ENCODE measurements at regions not wholly inside any gene's neighbourhood (a gene's known extent, or its start where the extent isn't known, plus 50 kb on each side); places are given as distances from the start of the nearest gene placed in this dataset.

- H3K4me2 ChIP-seq = no peak overlapping the region
- ChIA-PET CTCF (no interaction called here), POLR2A (ENCODE audit: unreplicated experiment) (no interaction called here)
- no peak for DNase-seq
- H3K4me3 ChIP-seq = no peak overlapping the region
- no peaks in the 10 kb centered on the region for H3K9me2 ChIP-seq (ENCODE audit: insufficient read depth)
- H3K36me3 ChIP-seq (ENCODE audit: low read depth) = no peaks in the 10 kb centered on the region
- H3F3A ChIP-seq (ENCODE audit: insufficient read depth, low read depth) = no peaks in the 10 kb centered on the region
- TF ChIP-seq, protein P1, sequence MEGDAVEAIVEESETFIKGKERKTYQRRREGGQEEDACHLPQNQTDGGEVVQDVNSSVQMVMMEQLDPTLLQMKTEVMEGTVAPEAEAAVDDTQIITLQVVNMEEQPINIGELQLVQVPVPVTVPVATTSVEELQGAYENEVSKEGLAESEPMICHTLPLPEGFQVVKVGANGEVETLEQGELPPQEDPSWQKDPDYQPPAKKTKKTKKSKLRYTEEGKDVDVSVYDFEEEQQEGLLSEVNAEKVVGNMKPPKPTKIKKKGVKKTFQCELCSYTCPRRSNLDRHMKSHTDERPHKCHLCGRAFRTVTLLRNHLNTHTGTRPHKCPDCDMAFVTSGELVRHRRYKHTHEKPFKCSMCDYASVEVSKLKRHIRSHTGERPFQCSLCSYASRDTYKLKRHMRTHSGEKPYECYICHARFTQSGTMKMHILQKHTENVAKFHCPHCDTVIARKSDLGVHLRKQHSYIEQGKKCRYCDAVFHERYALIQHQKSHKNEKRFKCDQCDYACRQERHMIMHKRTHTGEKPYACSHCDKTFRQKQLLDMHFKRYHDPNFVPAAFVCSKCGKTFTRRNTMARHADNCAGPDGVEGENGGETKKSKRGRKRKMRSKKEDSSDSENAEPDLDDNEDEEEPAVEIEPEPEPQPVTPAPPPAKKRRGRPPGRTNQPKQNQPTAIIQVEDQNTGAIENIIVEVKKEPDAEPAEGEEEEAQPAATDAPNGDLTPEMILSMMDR (conservative IDR thresholded peaks at IDR 0.05) = no peak
- TF ChIP-seq EZH2 (IDR thresholded peaks at IDR 0.05; ENCODE audit: low read depth) = no peak
- H4K20me1 ChIP-seq (ENCODE audit: insufficient read depth) = no peaks in the 10 kb centered on the region
- no peaks in the 10 kb centered on the region for H3K4me1 ChIP-seq (replicated peaks; ENCODE audit: insufficient read depth)
- H3K79me2 ChIP-seq (ENCODE audit: low read depth) = no peaks in the 10 kb centered on the region
- intact Hi-C loops (cut with micrococcal nuclease; ENCODE audit: unreplicated experiment) = no loop called here
- no TSS peak for BruUV-seq (replicated peaks)
- no peak overlapping the region for H3K27ac ChIP-seq
- H3K9me3 ChIP-seq (ENCODE audit: insufficient read depth, low read depth) = no peaks in the 10 kb centered on the region
- H3K27me3 ChIP-seq (ENCODE audit: insufficient read depth, low read depth) = peaks cover 83% of the 10 kb centered on the region
- H2AFZ ChIP-seq = no peak overlapping the region
These were observed 163.1 kb downstream of the TTLL2 start for GRCh38 chr6:167487749-167488664.

DNA sequence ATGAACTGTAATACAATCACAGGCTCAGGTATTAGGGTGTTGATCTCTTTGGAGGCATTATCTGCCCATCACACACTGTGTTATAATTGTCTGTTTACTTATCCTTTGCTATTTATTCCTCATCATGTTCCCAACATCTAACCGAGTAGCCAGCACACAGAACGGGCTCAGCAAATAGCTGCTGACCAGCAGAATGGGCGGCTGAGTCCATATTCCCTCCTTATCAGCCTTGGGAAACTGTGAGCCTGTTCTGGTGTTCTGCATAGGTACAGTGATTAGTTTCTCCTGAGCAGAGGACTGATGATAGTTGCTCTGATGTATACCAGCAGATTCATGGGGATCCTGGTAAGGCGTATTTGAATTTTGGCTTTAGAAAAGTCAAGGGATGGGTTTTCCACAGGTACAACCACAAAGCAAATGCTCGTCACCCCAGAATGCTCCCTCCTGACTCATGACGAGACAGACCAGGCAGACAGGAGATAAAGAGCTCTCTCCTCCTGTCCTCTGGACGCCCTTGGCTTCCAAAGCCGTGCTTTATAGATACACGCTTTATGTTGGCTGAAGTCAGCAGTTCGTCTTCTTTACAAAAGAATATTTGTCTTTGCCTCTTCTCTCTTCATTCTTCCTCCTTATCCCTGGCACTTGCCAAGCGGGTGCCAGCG, 166.7 kb downstream of the TTLL2 start:
- intact Hi-C loops (cut with micrococcal nuclease; ENCODE audit: unreplicated experiment) = no loop called here
- no peak overlapping the region for H2AFZ ChIP-seq
- H3K4me2 ChIP-seq = no peak overlapping the region
- H3K27ac ChIP-seq = no peak overlapping the region
- TF ChIP-seq EZH2 (IDR thresholded peaks at IDR 0.05; ENCODE audit: low read depth) = no peak
- TF ChIP-seq, protein P1 (conservative IDR thresholded peaks at IDR 0.05) = no peak
- H4K20me1 ChIP-seq (ENCODE audit: insufficient read depth) = no peaks in the 10 kb centered on the region
- H3K36me3 ChIP-seq (ENCODE audit: low read depth) = no peaks in the 10 kb centered on the region
- BruUV-seq (replicated peaks) = no TSS peak
- CTCF ChIA-PET = no interaction called here
- H3K9me3 ChIP-seq (ENCODE audit: insufficient read depth, low read depth) = no peaks in the 10 kb centered on the region
- H3K4me1 ChIP-seq (replicated peaks; ENCODE audit: insufficient read depth) = no peaks in the 10 kb centered on the region
- H3K79me2 ChIP-seq (ENCODE audit: low read depth) = no peaks in the 10 kb centered on the region
- H3F3A ChIP-seq (ENCODE audit: insufficient read depth, low read depth) = no peaks in the 10 kb centered on the region
- POLR2A ChIA-PET (ENCODE audit: unreplicated experiment) = no interaction called here
- H3K27me3 ChIP-seq (ENCODE audit: insufficient read depth, low read depth) = peaks cover 91% of the 10 kb centered on the region
- no peak for DNase-seq
- H3K4me3 ChIP-seq = no peak overlapping the region
- H3K9me2 ChIP-seq (ENCODE audit: insufficient read depth) = no peaks in the 10 kb centered on the region

GRCh38 chr6:167492100-167492449, 167.2 kb downstream of the TTLL2 start:
- DNase-seq = no peak
- intact Hi-C loops (cut with micrococcal nuclease; ENCODE audit: unreplicated experiment) = no loop called here
- H3K27ac ChIP-seq = no peak overlapping the region
- H3K4me3 ChIP-seq = no peak overlapping the region
- CTCF ChIA-PET = no interaction called here
- BruUV-seq (replicated peaks) = no TSS peak
- no peaks in the 10 kb centered on the region for H4K20me1 ChIP-seq (ENCODE audit: insufficient read depth)
- no peaks in the 10 kb centered on the region for H3K36me3 ChIP-seq (ENCODE audit: low read depth)
- no peak overlapping the region for H2AFZ ChIP-seq
- POLR2A ChIA-PET (ENCODE audit: unreplicated experiment) = no interaction called here
- no peaks in the 10 kb centered on the region for H3K4me1 ChIP-seq (replicated peaks; ENCODE audit: insufficient read depth)
- H3K9me2 ChIP-seq (ENCODE audit: insufficient read depth) = no peaks in the 10 kb centered on the region
- H3K79me2 ChIP-seq (ENCODE audit: low read depth) = no peaks in the 10 kb centered on the region
- no peaks in the 10 kb centered on the region for H3K9me3 ChIP-seq (ENCODE audit: insufficient read depth, low read depth)
- no peaks in the 10 kb centered on the region for H3F3A ChIP-seq (ENCODE audit: insufficient read depth, low read depth)
- peaks cover 91% of the 10 kb centered on the region for H3K27me3 ChIP-seq (ENCODE audit: insufficient read depth, low read depth)
- no peak overlapping the region for H3K4me2 ChIP-seq
- TF ChIP-seq EZH2 (IDR thresholded peaks at IDR 0.05; ENCODE audit: low read depth) = no peak
- TF ChIP-seq, protein P1 (conservative IDR thresholded peaks at IDR 0.05) = no peak

All from PC-9 (cell line).